Pulmonary artery endothelial cell (primary cell): ENCODE measurements at regions not wholly inside any gene's neighbourhood (a gene's known extent, or its start where the extent isn't known, plus 50 kb on each side); places are given as distances from the start of the nearest gene placed in this dataset.

Experiments used
- DNase-seq: peaks from one replicate; pipeline ENCODE4 v3.0.0-alpha.2; 2011; ENCODE audit warnings: low read depth, low spot score

DNA sequence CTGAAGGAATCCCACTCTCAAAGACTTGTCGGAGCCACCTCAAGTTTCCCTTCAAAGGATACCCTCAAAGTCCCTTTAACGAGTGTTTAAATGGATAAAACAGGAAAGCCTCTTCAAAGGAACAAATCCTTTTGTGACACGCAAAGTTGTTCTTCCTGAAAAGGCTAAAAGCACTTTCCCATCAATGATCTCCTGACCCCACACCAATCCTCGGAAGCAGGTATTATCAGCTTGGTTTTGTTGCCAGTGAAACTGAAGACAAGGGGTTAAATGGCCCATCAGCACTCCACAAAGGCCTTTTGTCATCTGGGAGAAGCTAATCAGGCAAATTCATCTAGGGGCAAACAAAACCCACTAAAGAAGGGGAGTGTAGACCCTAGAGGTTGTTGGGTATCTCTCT, 418.0 kb upstream of the ID2 start:
- DNase-seq, result no peak

DNA sequence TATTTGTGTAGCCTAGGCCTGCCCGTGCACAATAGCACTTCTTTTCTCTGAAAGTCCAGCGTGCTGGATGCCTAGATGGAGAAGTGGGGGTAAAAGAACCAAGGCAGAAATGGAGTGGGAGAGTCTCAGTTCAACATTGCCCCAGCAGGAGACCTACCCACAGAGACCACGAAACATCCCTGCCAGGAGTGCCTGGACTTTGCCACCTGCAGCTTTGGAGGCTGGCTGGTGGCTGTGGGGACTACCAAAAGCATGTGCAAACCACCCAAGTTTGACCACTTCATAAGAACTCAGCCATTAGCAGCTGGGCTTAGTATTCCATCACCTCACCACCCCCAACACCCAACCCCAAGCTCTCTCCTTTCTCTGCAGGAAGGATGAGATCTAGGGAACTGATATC, 416.9 kb upstream of the ID2 start:
- DNase-seq, result no peak

- no peak for DNase-seq
These were observed 416.2 kb upstream of the ID2 start for GRCh38 chr2:8265476-8266226.

DNA sequence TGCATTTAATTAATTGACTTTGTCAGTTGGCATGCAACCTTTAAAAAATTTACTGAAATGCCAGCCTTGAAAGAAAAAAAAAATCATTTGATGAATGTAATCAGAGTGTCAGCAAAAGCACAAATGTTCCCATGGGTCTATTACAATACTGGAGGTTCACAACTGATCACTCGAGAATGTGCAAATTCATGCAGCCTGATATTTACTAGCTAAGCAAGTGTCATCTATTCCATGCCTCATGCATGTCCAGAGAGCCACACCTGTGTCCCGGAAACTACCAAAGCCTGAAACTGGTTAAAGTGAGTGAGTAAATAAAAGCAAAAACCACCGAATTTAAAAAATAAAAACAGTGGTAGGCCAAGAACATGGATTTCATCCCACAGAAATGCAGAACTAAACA, 415.3 kb upstream of the ID2 start:
- DNase-seq, result no peak

GRCh38 chr2:8267048-8267447, 414.8 kb upstream of the ID2 start:
- no peak for DNase-seq

GRCh38 chr2:8267721-8268120, 414.1 kb upstream of the ID2 start:
- no peak for DNase-seq

DNA sequence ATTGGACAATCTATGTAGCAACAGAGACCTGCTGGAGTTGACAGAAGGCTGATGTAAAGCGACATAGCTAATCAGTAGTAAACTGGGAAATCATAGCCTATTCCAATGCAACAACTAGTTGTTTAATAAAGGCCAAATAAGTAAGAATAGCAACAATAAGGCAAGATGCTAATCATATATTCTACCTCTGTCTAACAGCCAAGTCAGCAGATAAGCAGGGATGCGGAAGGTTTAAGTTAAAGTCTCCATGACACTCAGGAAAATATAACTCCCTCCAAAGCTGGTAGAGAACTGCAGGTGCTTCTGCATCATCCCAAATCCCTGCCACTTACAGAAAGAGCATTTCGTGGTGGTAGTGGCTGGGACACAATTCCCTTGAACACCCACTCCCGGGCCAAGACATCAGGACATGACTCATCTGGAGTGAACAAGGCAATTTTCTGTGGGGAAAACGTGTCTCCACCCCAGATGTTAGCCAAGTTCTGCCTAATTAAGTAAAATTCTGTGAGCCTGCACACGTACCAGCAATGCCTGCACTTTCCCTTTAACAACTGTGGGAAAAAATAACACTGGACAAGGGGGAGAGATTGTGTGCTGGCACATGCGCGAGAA, 413.6 kb upstream of the ID2 start:
- DNase-seq, result no peak

- DNase-seq, result no peak
These were observed 411.2 kb upstream of the ID2 start for GRCh38 chr2:8270699-8271098.

- no peak for DNase-seq
These were observed 410.4 kb upstream of the ID2 start for GRCh38 chr2:8271461-8271860.

GRCh38 chr2:8276026-8276425, 405.8 kb upstream of the ID2 start:
- no peak for DNase-seq

- DNase-seq, result no peak
These were observed 403.8 kb upstream of the ID2 start for GRCh38 chr2:8277921-8278571.

GRCh38 chr2:8278709-8279354, 403.0 kb upstream of the ID2 start:
- DNase-seq, result no peak

GRCh38 chr2:8279506-8279905, 402.4 kb upstream of the ID2 start:
- DNase-seq, result no peak

GRCh38 chr2:8281234-8281633, 400.6 kb upstream of the ID2 start:
- DNase-seq, result no peak

- DNase-seq, result no peak
These were observed 399.7 kb upstream of the ID2 start for GRCh38 chr2:8281950-8282857.

- DNase-seq, result no peak
These were observed 399.0 kb upstream of the ID2 start for GRCh38 chr2:8282858-8283252.

DNA sequence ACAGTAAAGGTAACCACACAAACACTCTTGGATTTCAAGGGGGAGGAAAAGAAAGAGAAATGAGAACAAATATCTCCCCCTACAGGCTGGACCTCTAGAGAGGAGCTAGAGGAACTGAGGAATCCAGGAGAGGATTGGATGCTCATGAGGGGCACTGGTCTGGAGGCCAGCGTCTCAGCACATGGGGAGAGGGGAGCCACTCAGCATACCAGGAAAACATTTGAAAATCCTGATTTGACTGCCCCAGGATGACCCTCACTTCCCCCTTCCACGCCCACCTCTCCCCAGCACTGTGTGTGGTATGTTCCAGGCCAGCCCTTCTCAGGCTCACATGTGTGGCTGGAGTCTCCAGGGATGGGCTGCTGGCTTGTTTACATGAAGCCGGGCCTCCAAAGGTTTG, 396.8 kb upstream of the ID2 start:
- no peak for DNase-seq

- DNase-seq, result no peak
These were observed 396.0 kb upstream of the ID2 start for GRCh38 chr2:8285898-8286297.

DNA sequence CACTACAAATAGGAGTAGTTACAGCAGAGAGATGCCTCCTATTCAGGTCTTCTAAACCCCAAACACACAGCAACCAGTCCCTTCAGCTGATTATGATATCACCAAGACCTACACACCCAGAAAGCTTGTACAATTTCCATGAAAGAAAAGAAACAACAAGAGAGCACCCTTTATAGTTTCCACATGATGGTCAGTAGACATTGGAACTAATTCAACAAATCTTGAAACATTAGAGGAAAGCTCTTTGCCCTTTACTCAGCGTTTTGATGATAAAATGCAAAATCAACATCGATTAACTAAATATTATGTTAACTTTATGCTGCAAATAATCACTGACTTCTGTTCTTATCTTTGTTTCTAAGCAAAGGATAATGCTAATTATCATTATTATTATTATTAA, 393.6 kb upstream of the ID2 start:
- DNase-seq, result no peak

DNA sequence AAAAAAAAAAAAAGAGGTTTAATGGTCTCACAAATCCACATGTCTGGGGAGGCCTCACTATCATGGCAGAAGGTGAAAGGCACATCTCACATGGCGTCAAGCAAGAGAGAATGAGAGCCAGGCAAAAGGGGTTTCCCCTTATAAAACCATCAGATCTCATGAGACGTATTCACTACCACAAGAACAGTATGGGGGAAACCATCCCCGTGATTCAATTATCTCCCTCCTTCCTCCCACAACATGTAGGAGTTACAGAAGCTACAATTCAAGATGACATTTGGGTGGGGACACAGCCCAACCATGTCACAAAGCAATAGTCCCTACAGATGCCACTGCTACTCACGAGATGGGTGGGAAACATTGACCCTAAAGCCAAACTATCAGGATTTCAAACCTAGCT, 392.7 kb upstream of the ID2 start:
- no peak for DNase-seq

GRCh38 chr2:8290771-8291352, 391.0 kb upstream of the ID2 start:
- no peak for DNase-seq
